ENCODE measurements at regions not wholly inside any gene's neighbourhood (a gene's known extent, or its start where the extent isn't known, plus 50 kb on each side); places are given as distances from the start of the nearest gene placed in this dataset.

DNA sequence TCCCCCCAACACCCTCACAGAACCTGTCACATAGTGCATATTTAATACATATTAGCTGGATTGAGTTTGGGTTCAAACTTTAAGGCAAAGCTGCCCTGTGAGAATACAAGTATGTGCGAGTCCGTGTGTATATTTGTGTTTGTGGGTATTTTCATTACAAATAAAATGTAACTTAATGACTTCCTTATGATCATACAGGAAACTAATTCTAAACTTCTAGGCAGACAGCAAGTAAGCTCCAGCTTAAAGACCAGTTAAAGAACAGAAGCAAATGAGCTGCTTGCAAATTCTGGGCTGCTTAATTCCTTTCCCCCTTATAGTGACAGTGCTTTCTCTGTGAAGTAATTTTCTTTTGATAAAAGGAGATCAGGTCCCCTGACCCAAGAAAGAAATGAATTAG is 437.6 kb downstream of the TTLL7 start:
- Histone ChIP-seq H3K27ac (ENCODE audit: low read depth, low read length) (no peak overlapping the region), H3K4me3 (ENCODE audit: low read depth in 1 of 2, low read length in 2 of 2) (no peak overlapping the region), H3K27me3 (ENCODE audit: control insufficient read depth in 1 of 2, insufficient read depth in 2 of 2, low read length in 2 of 2) (no peaks in the 10 kb centered on the region), H3K9me3 (ENCODE audit: low read length) (no peaks in the 10 kb centered on the region), H3K36me3 (ENCODE audit: insufficient read depth, low read length) (no peaks in the 10 kb centered on the region), H3K4me1 (ENCODE audit: insufficient read depth, low read length) (no peaks in the 10 kb centered on the region), H3K9ac (ENCODE audit: low read length) (no peak overlapping the region)

DNA sequence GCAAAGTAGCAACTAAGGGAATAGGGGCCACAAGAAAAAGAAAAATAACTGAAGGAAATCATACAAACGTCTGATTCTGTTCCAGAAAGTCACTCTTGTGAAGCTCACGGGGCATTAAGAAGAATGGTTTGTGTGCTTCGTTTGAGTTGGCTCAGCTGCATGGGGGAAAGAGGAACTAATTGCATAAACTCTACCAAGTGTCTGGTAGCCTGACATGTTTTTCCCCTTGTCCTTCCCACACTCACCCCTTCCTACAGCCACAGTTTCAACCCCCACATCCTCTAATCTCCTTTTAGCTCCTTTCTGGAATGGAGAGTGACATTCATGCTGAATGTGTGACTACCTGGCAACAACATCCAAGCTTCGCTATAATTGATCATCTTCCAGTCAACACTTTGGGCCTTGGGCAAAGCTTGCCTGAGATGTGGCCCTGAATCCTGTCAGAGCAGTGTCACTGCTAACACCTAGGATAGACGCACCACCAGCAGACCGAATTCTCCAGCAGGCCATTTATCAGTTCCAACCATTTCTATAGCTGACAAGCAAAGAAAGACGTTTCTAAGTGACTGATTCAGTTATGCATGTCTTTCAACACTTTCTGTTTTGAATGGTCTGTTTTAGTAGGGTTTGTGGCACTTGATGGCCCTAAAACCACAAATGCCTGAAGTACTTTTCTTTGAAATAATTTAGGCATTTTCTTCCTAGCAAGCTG is 439.6 kb downstream of the TTLL7 start:
- Histone ChIP-seq H3K27me3 (ENCODE audit: control insufficient read depth in 1 of 2, insufficient read depth in 2 of 2, low read length in 2 of 2) (no peaks in the 10 kb centered on the region), H3K4me3 (ENCODE audit: low read depth in 1 of 2, low read length in 2 of 2) (no peak overlapping the region), H3K9ac (ENCODE audit: low read length) (no peak overlapping the region), H3K4me1 (ENCODE audit: insufficient read depth, low read length) (peaks cover 12% of the 10 kb centered on the region), H3K36me3 (ENCODE audit: insufficient read depth, low read length) (no peaks in the 10 kb centered on the region), H3K9me3 (ENCODE audit: low read length) (no peaks in the 10 kb centered on the region), H3K27ac (ENCODE audit: low read depth, low read length) (no peak overlapping the region)

DNA sequence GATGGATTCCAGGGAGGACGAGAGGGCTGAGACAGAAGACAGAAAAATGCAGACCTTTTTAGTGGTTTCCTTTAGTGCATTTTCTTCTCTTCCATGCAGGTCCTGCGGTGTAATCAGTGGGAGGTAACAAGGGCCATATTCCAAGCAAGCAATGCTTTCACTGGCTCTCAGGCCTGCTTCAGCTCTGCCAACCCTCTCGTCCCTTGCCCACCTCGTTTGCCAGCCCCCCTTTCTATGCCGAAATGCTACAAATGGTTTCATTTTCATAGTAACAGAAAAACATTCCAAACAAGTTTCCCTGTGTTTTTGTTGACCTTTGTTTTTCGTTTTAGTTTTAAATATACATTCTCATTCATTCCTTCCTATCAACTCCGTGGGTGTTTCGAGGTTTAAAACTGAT is 443.1 kb downstream of the TTLL7 start:
- no peak overlapping the region for H3K9ac ChIP-seq (ENCODE audit: low read length)
- H3K27ac ChIP-seq (ENCODE audit: low read depth, low read length) = no peak overlapping the region
- H3K9me3 ChIP-seq (ENCODE audit: low read length) = no peaks in the 10 kb centered on the region
- H3K36me3 ChIP-seq (ENCODE audit: insufficient read depth, low read length) = no peaks in the 10 kb centered on the region
- H3K27me3 ChIP-seq (ENCODE audit: control insufficient read depth in 1 of 2, insufficient read depth in 2 of 2, low read length in 2 of 2) = no peaks in the 10 kb centered on the region
- no peak overlapping the region for H3K4me3 ChIP-seq (ENCODE audit: low read depth in 1 of 2, low read length in 2 of 2)
- peaks cover 12% of the 10 kb centered on the region for H3K4me1 ChIP-seq (ENCODE audit: insufficient read depth, low read length)

DNA sequence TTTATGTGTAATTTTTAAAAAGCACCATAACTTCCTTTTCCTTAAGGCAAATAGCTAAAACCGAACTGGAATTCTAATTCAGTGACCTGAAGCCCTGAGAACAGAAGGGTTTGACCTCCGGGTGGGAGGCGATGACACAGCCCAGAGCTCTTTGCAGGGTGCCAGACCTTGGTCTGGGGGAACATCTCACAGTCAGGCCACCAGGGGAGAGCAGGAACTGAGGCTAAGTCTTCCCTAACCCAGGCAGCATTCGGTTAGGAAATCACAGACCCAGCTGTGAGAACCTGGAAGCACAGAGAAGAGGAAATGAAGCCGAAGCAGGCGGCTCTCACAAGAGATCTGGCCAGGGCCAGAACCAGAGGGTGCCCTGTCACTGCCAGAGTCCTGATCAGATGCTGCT is 444.8 kb downstream of the TTLL7 start:
- no peaks in the 10 kb centered on the region for H3K9me3 ChIP-seq (ENCODE audit: low read length)
- peaks cover 12% of the 10 kb centered on the region for H3K4me1 ChIP-seq (ENCODE audit: insufficient read depth, low read length)
- no peaks in the 10 kb centered on the region for H3K27me3 ChIP-seq (ENCODE audit: control insufficient read depth in 1 of 2, insufficient read depth in 2 of 2, low read length in 2 of 2)
- H3K36me3 ChIP-seq (ENCODE audit: insufficient read depth, low read length) = no peaks in the 10 kb centered on the region
- no peak overlapping the region for H3K9ac ChIP-seq (ENCODE audit: low read length)
- H3K27ac ChIP-seq (ENCODE audit: low read depth, low read length) = no peak overlapping the region
- no peak overlapping the region for H3K4me3 ChIP-seq (ENCODE audit: low read depth in 1 of 2, low read length in 2 of 2)

DNA sequence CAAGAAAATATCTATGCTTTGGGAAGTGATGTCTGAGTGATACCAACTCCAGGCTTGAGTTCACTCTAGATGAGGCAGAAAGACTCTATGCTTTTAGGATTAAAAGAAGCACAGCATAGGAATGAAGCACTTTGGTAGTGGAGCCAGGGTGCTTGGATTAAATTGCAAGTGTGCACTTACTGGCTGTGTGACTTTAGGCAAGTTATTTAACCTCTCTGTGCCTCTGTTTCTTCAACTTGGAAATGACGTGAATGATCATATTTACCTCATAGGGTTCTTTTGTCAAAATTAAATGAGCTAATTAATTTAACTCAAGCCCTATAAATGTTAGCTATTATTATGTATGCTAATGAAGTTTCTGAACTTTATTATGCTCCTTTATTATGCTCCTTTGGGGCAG is 446.1 kb downstream of the TTLL7 start:
- Histone ChIP-seq H3K27ac (ENCODE audit: low read depth, low read length) (no peak overlapping the region), H3K4me3 (ENCODE audit: low read depth in 1 of 2, low read length in 2 of 2) (no peak overlapping the region), H3K9me3 (ENCODE audit: low read length) (no peaks in the 10 kb centered on the region), H3K4me1 (ENCODE audit: insufficient read depth, low read length) (peaks cover 12% of the 10 kb centered on the region), H3K27me3 (ENCODE audit: control insufficient read depth in 1 of 2, insufficient read depth in 2 of 2, low read length in 2 of 2) (no peaks in the 10 kb centered on the region), H3K36me3 (ENCODE audit: insufficient read depth, low read length) (no peaks in the 10 kb centered on the region), H3K9ac (ENCODE audit: low read length) (no peak overlapping the region)

DNA sequence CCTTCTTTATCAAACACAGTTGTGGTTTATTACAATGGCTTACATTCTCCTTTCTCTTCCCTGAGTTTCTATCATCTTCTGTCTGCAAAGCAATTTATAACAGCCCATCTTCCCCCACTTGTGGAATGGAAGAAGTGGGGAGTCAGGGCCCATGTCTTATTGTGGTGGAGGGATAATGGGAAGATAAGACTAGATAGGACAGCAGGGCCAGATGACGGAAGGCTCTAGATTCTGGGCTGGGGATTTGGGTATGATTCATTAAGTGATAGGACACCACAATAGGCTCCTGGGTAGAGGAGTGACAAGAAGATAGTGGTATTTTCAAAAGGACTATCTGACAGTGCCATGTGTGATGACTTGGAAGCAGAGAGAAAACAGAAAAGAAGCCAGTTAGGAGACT is 450.6 kb downstream of the TTLL7 start:
- Histone ChIP-seq H3K36me3 (ENCODE audit: insufficient read depth, low read length) (no peaks in the 10 kb centered on the region), H3K27me3 (ENCODE audit: control insufficient read depth in 1 of 2, insufficient read depth in 2 of 2, low read length in 2 of 2) (no peaks in the 10 kb centered on the region), H3K4me1 (ENCODE audit: insufficient read depth, low read length) (no peaks in the 10 kb centered on the region), H3K27ac (ENCODE audit: low read depth, low read length) (no peak overlapping the region), H3K9ac (ENCODE audit: low read length) (no peak overlapping the region), H3K4me3 (ENCODE audit: low read depth in 1 of 2, low read length in 2 of 2) (no peak overlapping the region), H3K9me3 (ENCODE audit: low read length) (no peaks in the 10 kb centered on the region)

DNA sequence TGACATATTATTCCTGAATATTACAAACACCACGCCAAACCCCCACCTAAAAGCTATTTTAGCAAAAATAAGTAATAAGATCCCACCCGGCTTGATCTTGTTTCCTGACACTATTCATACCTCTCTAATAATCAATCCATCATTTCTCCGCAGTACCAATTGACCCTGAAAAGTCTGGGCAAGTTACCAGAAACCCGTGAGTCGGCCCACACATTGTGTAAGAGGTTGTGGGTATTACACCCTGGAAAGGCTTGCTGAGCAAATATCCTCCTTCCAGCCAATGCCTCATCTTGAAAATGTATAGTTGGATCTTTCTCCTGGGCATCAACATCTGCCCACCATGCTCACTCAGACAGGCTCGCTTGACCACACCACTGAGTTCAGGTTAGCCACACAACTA is 451.0 kb downstream of the TTLL7 start:
- H3K36me3 ChIP-seq (ENCODE audit: insufficient read depth, low read length) = no peaks in the 10 kb centered on the region
- H3K4me3 ChIP-seq (ENCODE audit: low read depth in 1 of 2, low read length in 2 of 2) = no peak overlapping the region
- H3K4me1 ChIP-seq (ENCODE audit: insufficient read depth, low read length) = no peaks in the 10 kb centered on the region
- H3K9me3 ChIP-seq (ENCODE audit: low read length) = no peaks in the 10 kb centered on the region
- no peak overlapping the region for H3K9ac ChIP-seq (ENCODE audit: low read length)
- H3K27ac ChIP-seq (ENCODE audit: low read depth, low read length) = no peak overlapping the region
- no peaks in the 10 kb centered on the region for H3K27me3 ChIP-seq (ENCODE audit: control insufficient read depth in 1 of 2, insufficient read depth in 2 of 2, low read length in 2 of 2)

DNA sequence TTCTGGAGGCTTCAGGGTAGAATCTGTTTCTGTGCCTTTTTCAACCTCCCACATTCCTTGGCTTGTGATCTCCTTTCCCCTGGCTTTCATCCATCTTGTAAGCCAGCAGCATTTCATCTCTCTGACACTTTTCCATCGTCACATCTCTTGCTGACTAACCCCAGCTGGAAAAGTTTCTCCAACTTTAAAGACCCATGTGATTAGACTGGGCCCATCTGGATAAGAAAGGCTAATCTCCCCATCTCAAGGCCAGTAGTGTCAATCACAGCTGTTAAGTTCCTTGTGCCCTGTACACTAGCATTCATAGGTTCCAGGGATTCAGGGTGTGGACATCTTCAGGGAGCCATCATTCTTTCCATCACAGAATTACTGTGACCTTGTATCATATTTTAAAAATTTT is 452.1 kb downstream of the TTLL7 start:
- H3K36me3 ChIP-seq (ENCODE audit: insufficient read depth, low read length) = no peaks in the 10 kb centered on the region
- H3K27me3 ChIP-seq (ENCODE audit: control insufficient read depth in 1 of 2, insufficient read depth in 2 of 2, low read length in 2 of 2) = no peaks in the 10 kb centered on the region
- H3K9ac ChIP-seq (ENCODE audit: low read length) = no peak overlapping the region
- no peaks in the 10 kb centered on the region for H3K9me3 ChIP-seq (ENCODE audit: low read length)
- H3K27ac ChIP-seq (ENCODE audit: low read depth, low read length) = no peak overlapping the region
- H3K4me3 ChIP-seq (ENCODE audit: low read depth in 1 of 2, low read length in 2 of 2) = no peak overlapping the region
- no peaks in the 10 kb centered on the region for H3K4me1 ChIP-seq (ENCODE audit: insufficient read depth, low read length)

DNA sequence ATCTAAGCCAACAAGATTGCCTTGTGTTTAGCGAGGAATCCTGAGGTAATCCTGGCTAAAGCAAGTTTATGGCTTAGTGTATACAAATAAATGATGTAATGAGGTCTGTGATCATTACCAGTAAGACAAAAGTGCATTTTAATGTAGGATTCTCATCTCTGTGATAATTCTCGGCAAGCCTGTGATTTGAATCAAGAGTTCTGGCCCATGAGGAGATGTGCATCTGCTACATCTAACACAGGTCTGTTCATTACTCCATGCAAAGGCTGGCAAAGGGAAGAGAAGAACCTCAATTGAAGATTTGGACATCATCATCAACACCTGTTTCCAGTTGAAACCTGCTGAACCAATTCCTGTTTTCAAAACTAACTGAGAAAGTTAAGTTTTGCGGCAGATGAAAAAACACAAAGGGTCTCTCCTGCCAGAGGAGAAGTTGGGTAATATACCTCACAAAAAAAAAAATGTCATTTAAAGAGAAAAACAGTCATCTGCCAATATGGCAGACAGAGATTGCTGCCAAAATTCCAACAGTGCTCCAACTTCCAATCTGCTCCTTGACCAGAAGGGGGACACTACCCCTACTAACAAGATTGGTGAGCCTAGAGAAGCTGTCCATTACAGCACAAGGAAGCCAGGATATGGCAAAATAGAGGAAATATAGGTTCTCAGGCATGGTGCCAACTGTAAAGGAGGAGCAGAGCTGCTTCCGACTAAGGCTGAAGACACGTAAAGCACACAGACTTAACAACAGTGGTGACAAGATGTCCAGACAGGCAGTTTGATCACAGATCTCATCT is 453.7 kb downstream of the TTLL7 start:
- no peak overlapping the region for H3K4me3 ChIP-seq (ENCODE audit: low read depth in 1 of 2, low read length in 2 of 2)
- H3K9ac ChIP-seq (ENCODE audit: low read length) = no peak overlapping the region
- H3K27me3 ChIP-seq (ENCODE audit: control insufficient read depth in 1 of 2, insufficient read depth in 2 of 2, low read length in 2 of 2) = no peaks in the 10 kb centered on the region
- no peaks in the 10 kb centered on the region for H3K36me3 ChIP-seq (ENCODE audit: insufficient read depth, low read length)
- no peaks in the 10 kb centered on the region for H3K9me3 ChIP-seq (ENCODE audit: low read length)
- no peaks in the 10 kb centered on the region for H3K4me1 ChIP-seq (ENCODE audit: insufficient read depth, low read length)
- H3K27ac ChIP-seq (ENCODE audit: low read depth, low read length) = no peak overlapping the region

DNA sequence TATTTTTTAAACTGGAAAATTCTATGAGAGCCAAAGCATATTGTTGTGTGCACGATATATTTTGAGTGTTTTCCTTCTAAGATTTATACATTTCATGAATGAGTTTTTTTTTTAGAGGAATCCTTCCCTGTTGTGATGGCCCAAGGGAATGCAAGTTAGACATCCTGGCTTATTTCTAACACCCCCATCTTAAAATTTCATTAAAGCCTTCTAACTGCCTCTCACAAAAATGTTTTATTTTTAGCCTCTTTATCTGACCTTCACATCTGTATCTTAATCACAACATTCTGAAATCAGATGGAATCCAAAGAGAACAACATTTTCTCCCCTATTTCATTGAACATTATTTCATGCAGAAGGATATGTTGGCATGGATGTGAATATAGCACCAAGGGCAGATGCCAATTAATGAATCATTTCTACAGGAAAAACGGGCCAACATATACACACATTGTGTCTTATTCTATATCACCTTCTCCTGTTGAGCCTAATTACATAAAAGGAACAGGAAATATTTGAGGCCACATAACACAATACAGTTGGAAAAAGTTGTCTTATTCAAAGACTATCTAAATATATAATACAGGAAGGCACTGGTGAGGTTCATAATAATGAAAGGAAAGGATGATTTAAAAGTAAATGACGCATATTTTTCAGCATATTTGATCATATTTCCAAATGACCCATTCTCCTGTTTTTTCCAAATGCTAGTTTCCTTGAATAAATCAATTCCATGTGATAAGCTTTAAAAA is 455.5 kb downstream of the TTLL7 start:
- no peaks in the 10 kb centered on the region for H3K4me1 ChIP-seq (ENCODE audit: insufficient read depth, low read length)
- no peaks in the 10 kb centered on the region for H3K9me3 ChIP-seq (ENCODE audit: low read length)
- H3K27ac ChIP-seq (ENCODE audit: low read depth, low read length) = no peak overlapping the region
- H3K4me3 ChIP-seq (ENCODE audit: low read depth in 1 of 2, low read length in 2 of 2) = no peak overlapping the region
- no peak overlapping the region for H3K9ac ChIP-seq (ENCODE audit: low read length)
- no peaks in the 10 kb centered on the region for H3K27me3 ChIP-seq (ENCODE audit: control insufficient read depth in 1 of 2, insufficient read depth in 2 of 2, low read length in 2 of 2)
- H3K36me3 ChIP-seq (ENCODE audit: insufficient read depth, low read length) = no peaks in the 10 kb centered on the region

DNA sequence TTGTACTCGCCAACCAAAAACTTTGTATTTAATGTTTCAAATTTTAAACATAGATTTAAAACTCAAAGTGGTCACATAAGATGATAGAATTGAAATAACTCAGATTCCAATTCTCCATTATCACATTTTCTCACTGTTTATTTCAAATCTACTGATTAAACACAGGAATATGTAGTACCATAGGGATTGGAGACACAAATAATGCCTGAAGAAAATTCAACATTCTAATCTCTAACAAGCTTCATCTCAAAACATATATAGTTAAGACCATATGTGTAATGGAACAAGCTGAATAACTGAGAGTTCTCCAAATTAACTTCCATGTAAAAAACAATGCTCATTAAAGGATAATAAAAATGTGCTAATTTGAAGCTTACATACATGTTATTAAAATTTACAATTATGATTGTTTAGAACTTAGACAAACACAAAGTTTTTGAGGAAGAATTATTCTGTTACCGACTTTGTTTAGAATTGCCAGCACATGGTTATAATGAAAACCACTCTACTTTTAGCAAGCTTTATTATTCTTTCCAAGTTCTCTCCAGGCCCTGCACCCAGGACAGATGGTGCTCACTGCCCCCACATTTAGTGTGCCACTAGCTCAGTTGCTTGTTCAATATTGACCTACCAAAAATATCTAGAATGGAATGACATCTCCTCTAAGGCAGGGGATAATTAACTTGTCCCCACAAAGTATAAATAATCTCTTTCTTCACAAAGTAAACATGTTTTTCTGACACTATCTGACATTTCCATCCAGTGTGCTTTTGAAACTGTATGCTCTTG is 467.2 kb downstream of the TTLL7 start:
- no peaks in the 10 kb centered on the region for H3K4me1 ChIP-seq (ENCODE audit: insufficient read depth, low read length)
- no peaks in the 10 kb centered on the region for H3K36me3 ChIP-seq (ENCODE audit: insufficient read depth, low read length)
- no peaks in the 10 kb centered on the region for H3K27me3 ChIP-seq (ENCODE audit: control insufficient read depth in 1 of 2, insufficient read depth in 2 of 2, low read length in 2 of 2)
- H3K4me3 ChIP-seq (ENCODE audit: low read depth in 1 of 2, low read length in 2 of 2) = no peak overlapping the region
- H3K9me3 ChIP-seq (ENCODE audit: low read length) = no peaks in the 10 kb centered on the region
- H3K27ac ChIP-seq (ENCODE audit: low read depth, low read length) = no peak overlapping the region
- H3K9ac ChIP-seq (ENCODE audit: low read length) = no peak overlapping the region

Data from muscle layer of colon (tissue), 2 donors.